HepG2 (cell line): ENCODE measurements at regions not wholly inside any gene's neighbourhood (a gene's known extent, or its start where the extent isn't known, plus 50 kb on each side); places are given as distances from the start of the nearest gene placed in this dataset.

ENCODE experiments used
- ATAC-seq: fragments of 200-7000 bp; cut with Tn5 transposase; 3 replicates; pipeline ENCODE4 v1.9.1; 2020; ENCODE audit warnings: mild to moderate bottlenecking, moderate library complexity
- BruUV-seq: library from RNA; stranded (reverse); fragments of 400-500 nt; replicated peaks from 2 replicates; lab custom pipeline; 2021; lab: Mats Ljungman, UMichigan
- CTCF ChIA-PET: fragments of 300-600 bp; formaldehyde crosslinking; extraction: SDS; loops from one replicate; lab custom pipeline; 2021; ENCODE audit warnings: low total read pairs, inconsistent platforms, low intra/inter-chr PET ratio; lab: Yijun Ruan, JAX
- POLR2A ChIA-PET: fragments of 350-600 bp; sonication (Branson Sonifier 250); formaldehyde crosslinking; loops from one replicate; lab custom pipeline; 2020; ENCODE audit warnings: antibody characterized with exemption, inconsistent platforms; lab: Yijun Ruan, JAX
- DNase-seq: peaks from one replicate; pipeline ENCODE4 v3.0.0-alpha.2; 2015; ENCODE audit warnings: low spot score
- FAIRE-seq: peaks from 3 replicates; lab custom pipeline; 2011; peaks lifted over from hg19 to GRCh38; lab: Jason Lieb, UNC
- H2AFZ ChIP-seq: one replicate; pipeline ENCODE4 v1.6.1; 2011; ENCODE audit warnings: low read length, inconsistent platforms
- H3K27ac ChIP-seq: fragments of 300-600 bp; 3 replicates; pipeline ENCODE4 v1.8.0; 2011; ENCODE audit warnings: mixed run types, mild to moderate bottlenecking, mixed read lengths, low read length, inconsistent platforms; ENCODE audit not compliant: insufficient read depth; ENCODE audit errors: extremely low read length
- H3K27me3 ChIP-seq, 2 experiments: fragments of 200-600 bp in 1 of 2; 2 replicates in 1 of 2; 3 replicates in 1 of 2; pipeline versions ENCODE4 v1.6.0 to v1.8.0; 2011; ENCODE audit warnings: low read length in 2 of 2, mild to moderate bottlenecking in 2 of 2, moderate library complexity in 2 of 2, inconsistent platforms in 1 of 2; ENCODE audit not compliant: insufficient read depth in 2 of 2, control insufficient read depth in 1 of 2
- H3K36me3 ChIP-seq, 2 experiments: fragments of 200-600 bp in 1 of 2; replicated peaks in 1 of 2; 2 replicates in 1 of 2; 3 replicates in 1 of 2; pipeline versions ENCODE4 v1.5.1 to v1.8.0; 2011; ENCODE audit warnings: low read length in 2 of 2, inconsistent platforms in 1 of 2; ENCODE audit not compliant: insufficient read depth in 2 of 2, control insufficient read depth in 1 of 2
- H3K4me1 ChIP-seq: 2 replicates; pipeline ENCODE4 v1.5.1; 2012; ENCODE audit warnings: low read length, inconsistent platforms; ENCODE audit not compliant: insufficient read depth
- H3K4me2 ChIP-seq: 2 replicates; pipeline ENCODE4 v1.6.0; 2011; ENCODE audit warnings: low read depth, low read length, inconsistent platforms
- H3K4me3 ChIP-seq, 3 experiments: fragments of 200-600 bp in 1 of 3; sonication (generic), shearing (Covaris generic) in 1 of 3; replicated peaks in 1 of 3; 2 replicates each; pipeline ENCODE4 v1.5.1; 2011 to 2016; ENCODE audit warnings: low read length in 3 of 3, inconsistent platforms in 2 of 3, low read depth in 2 of 3, mild to moderate bottlenecking in 2 of 3, control low read depth in 1 of 3, mixed read lengths in 1 of 3; ENCODE audit not compliant: insufficient read depth in 1 of 3
- H3K79me2 ChIP-seq: one replicate; pipeline ENCODE4 v1.6.1; 2011; ENCODE audit warnings: low read length, inconsistent platforms; ENCODE audit not compliant: insufficient read depth
- H3K9ac ChIP-seq: 2 replicates; pipeline ENCODE4 v1.6.0; 2011; ENCODE audit warnings: mild to moderate bottlenecking, low read depth, low read length, inconsistent platforms; ENCODE audit not compliant: insufficient read depth
- H3K9me3 ChIP-seq: 2 replicates; pipeline ENCODE4 v1.5.1; 2012; ENCODE audit warnings: mild to moderate bottlenecking, low read length
- H4K20me1 ChIP-seq: 2 replicates; pipeline ENCODE4 v1.6.0; 2011; ENCODE audit warnings: inconsistent platforms, mild to moderate bottlenecking, low read length, moderate library complexity; ENCODE audit not compliant: insufficient read depth
- KAT8 ChIP-seq: IDR thresholded peaks from 2 replicates; pipeline ENCODE4 v1.6.1; 2016; ENCODE audit warnings: missing genetic modification reagents, missing compliant biosample characterization
- POLR2AphosphoS2 ChIP-seq: IDR thresholded peaks from 2 replicates; pipeline ENCODE4 v1.6.1; 2011; ENCODE audit warnings: low read depth, low read length, improper control_type of control experiment
- SNRNP70 ChIP-seq: fragments of 200-400 bp; formaldehyde crosslinking; IDR thresholded peaks from 2 replicates; pipeline ENCODE4 v1.6.1; 2017; ENCODE audit warnings: mild to moderate bottlenecking, low read depth, low read length, moderate library complexity
- ZNF12 ChIP-seq: sonication (generic); formaldehyde crosslinking; IDR thresholded peaks from 2 replicates; pipeline ENCODE4 v1.5.0; 2020; ENCODE audit warnings: missing genetic modification reagents
- WGBS: methylation state at CpG from one replicate; pipeline ENCODE4 v1.1.6; 2017; ENCODE audit warnings: low lambda C conversion rate; 5-methylcytosine and 5-hydroxymethylcytosine counted together
- in situ Hi-C: cut with HindIII; loops from 2 replicates; pipeline ENCODE4 v1.10.0; 2017; ENCODE audit warnings: low pct_unique_long_range_greater_than_20kb; ENCODE audit not compliant: extremely low pct_ligation_motif_present
- intact Hi-C: fragments of 100-400 bp; cut with micrococcal nuclease; formaldehyde crosslinking; loops from one replicate; pipeline ENCODE4 v1.10.0; 2022; ENCODE audit not compliant: unreplicated experiment
- TF ChIP-seq, protein P1 (sequence below): sonication (generic); formaldehyde crosslinking; IDR thresholded peaks from 2 replicates; pipeline ENCODE4 v1.5.0; 2020; ENCODE audit warnings: missing genetic modification reagents
- TF ChIP-seq, protein P2 (sequence below): sonication (generic); formaldehyde crosslinking; IDR thresholded peaks from 2 replicates; pipeline ENCODE4 v1.5.0; 2020; ENCODE audit warnings: mild to moderate bottlenecking, missing genetic modification reagents
- TF ChIP-seq, protein P3 (sequence below): IDR thresholded peaks from 2 replicates; pipeline ENCODE4 v1.6.1; 2018; ENCODE audit warnings: missing genetic modification reagents, mild to moderate bottlenecking, missing compliant biosample characterization

DNA sequence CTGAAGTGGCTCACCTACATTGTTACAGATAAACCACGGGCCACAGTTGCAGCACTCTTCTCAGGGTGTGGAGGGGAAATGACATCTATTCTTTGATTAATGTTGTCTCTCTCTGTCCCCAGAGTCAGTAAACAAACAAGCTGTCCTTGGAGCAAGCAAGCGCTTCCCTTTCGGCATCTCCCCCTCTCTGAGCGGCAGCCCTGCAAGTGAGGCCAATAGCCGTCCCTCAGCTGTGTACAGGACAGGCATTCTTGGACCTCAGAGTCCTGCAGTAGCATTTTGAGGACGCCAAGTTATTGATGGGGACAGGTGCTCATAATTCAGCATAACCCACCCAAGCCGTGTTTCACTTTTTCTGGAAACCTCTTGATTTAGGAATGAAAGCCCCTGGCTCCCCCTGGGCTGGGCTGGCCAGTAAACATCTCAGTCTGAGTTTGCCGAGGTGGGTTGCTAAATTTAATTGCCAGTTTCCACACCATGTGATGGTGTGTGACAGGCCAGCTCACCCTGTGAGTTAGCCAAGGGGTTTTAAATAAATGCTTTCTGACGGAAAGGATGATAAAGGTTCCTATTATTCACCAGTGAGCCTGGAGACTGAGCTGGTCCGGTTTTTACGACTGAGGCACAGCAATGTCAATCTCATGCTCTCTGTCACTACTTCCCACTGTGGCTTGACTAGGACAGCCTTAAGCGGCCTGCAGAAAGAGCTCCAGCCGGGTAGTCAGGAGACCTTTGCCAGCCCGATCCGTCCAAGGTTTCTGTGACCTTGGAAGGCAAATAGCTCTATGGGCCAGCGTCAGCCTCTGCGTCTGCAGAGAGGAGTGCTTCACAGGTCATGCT is 214.8 kb upstream of the RREB1 start:
- POLR2A ChIA-PET, result no interaction called here
- BruUV-seq, result no TSS peak
- CTCF ChIA-PET, result no interaction called here
- ATAC-seq (no peak; the same call in 2 of the 3 replicates), DNase-seq (no peak), FAIRE-seq (no peak)
- no peaks in the 10 kb centered on the region for H3K9me3 ChIP-seq
- H3K27ac ChIP-seq, result no peak overlapping the region
- TF ChIP-seq SNRNP70 (no peak), POLR2AphosphoS2 (no peak), ZNF12 (CRISPR knock-in tag) (no peak)
- TF ChIP-seq, protein P1, sequence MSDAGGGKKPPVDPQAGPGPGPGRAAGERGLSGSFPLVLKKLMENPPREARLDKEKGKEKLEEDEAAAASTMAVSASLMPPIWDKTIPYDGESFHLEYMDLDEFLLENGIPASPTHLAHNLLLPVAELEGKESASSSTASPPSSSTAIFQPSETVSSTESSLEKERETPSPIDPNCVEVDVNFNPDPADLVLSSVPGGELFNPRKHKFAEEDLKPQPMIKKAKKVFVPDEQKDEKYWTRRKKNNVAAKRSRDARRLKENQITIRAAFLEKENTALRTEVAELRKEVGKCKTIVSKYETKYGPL (CRISPR knock-in tag), result no peak
- H3K27me3 ChIP-seq, result 0 out of 5 replicates have a peak, but pooled peaks cover 0 to 6% of the 10 kb centered on the region in 2 experiments
- H2AFZ ChIP-seq, result no peak overlapping the region
- no peaks in the 10 kb centered on the region for H3K36me3 ChIP-seq
- no peaks in the 10 kb centered on the region for H3K79me2 ChIP-seq
- in situ Hi-C loops (no loop called here), intact Hi-C loops (no loop called here)
- peaks cover 28% of the 10 kb centered on the region for H3K4me1 ChIP-seq
- H3K4me3 ChIP-seq, result no peak overlapping the region
- no peaks in the 10 kb centered on the region for H4K20me1 ChIP-seq
- no peak overlapping the region for H3K4me2 ChIP-seq
- WGBS, result 40% methylated on average over 16 of the region's 17 CpGs
- no peak overlapping the region for H3K9ac ChIP-seq

DNA sequence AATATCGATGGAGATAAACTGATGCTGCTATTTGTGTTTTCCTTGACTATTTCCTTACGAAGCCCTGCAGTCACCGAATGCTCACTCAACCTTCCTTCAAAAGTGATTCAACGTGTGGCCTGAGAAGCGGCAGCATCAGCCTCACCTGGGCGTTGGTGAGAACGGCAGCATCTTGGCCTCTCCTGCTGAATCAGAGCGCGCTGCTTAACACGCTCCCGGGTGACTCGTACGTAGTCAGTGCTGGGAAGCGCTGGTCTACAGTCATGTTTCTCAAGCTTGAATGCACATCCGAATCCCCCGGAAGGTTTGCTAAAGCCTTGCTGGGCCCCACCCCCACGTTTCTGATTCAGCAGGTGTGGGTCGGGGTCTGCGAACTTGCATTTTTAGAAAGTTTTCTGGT is 214.1 kb upstream of the RREB1 start:
- H3K36me3 ChIP-seq, result no peaks in the 10 kb centered on the region
- TF ChIP-seq, protein P2, sequence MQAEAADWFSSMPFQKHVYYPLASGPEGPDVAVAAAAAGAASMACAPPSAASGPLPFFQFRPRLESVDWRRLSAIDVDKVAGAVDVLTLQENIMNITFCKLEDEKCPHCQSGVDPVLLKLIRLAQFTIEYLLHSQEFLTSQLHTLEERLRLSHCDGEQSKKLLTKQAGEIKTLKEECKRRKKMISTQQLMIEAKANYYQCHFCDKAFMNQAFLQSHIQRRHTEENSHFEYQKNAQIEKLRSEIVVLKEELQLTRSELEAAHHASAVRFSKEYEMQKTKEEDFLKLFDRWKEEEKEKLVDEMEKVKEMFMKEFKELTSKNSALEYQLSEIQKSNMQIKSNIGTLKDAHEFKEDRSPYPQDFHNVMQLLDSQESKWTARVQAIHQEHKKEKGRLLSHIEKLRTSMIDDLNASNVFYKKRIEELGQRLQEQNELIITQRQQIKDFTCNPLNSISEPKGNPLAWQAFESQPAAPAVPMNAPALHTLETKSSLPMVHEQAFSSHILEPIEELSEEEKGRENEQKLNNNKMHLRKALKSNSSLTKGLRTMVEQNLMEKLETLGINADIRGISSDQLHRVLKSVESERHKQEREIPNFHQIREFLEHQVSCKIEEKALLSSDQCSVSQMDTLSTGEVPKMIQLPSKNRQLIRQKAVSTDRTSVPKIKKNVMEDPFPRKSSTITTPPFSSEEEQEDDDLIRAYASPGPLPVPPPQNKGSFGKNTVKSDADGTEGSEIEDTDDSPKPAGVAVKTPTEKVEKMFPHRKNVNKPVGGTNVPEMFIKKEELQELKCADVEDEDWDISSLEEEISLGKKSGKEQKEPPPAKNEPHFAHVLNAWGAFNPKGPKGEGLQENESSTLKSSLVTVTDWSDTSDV (CRISPR knock-in tag), result no peak
- TF ChIP-seq, protein P3, sequence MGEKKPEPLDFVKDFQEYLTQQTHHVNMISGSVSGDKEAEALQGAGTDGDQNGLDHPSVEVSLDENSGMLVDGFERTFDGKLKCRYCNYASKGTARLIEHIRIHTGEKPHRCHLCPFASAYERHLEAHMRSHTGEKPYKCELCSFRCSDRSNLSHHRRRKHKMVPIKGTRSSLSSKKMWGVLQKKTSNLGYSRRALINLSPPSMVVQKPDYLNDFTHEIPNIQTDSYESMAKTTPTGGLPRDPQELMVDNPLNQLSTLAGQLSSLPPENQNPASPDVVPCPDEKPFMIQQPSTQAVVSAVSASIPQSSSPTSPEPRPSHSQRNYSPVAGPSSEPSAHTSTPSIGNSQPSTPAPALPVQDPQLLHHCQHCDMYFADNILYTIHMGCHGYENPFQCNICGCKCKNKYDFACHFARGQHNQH (CRISPR knock-in tag), result no peak
- TF ChIP-seq KAT8 (CRISPR knock-in tag), result no peak
- CTCF ChIA-PET, result no interaction called here
- DNase-seq, result no peak
- POLR2A ChIA-PET, result no interaction called here
- in situ Hi-C loops, result no loop called here
- ATAC-seq, result no peak
- H3K9ac ChIP-seq, result no peak overlapping the region
- no peaks in the 10 kb centered on the region for H4K20me1 ChIP-seq
- FAIRE-seq, result no peak
- H2AFZ ChIP-seq, result no peak overlapping the region
- no peaks in the 10 kb centered on the region for H3K79me2 ChIP-seq
- 59% methylated on average over 18 of the region's 19 CpGs for WGBS
- H3K9me3 ChIP-seq, result no peaks in the 10 kb centered on the region
- H3K4me1 ChIP-seq, result peaks cover 28% of the 10 kb centered on the region
- no peak overlapping the region for H3K27ac ChIP-seq
- no peak overlapping the region for H3K4me3 ChIP-seq
- BruUV-seq, result no TSS peak
- H3K4me2 ChIP-seq, result no peak overlapping the region
- intact Hi-C loops, result no loop called here
- H3K27me3 ChIP-seq, result 0 out of 5 replicates have a peak, but pooled peaks cover 0 to 6% of the 10 kb centered on the region in 2 experiments
